Endothelial cell of umbilical vein (primary cell): ENCODE measurements at regions not wholly inside any gene's neighbourhood (a gene's known extent, or its start where the extent isn't known, plus 50 kb on each side); places are given as distances from the start of the nearest gene placed in this dataset.

Experiments used
- BruUV-seq: library from RNA; stranded (reverse); fragments of 400-500 nt; replicated peaks from 2 replicates; lab custom pipeline; 2021; lab: Mats Ljungman, UMichigan
- CTCF ChIA-PET: fragments of 300-600, 350-600 bp; sonication (Branson Sonifier 250); formaldehyde crosslinking; loops from one replicate; lab custom pipeline; 2021; ENCODE audit warnings: antibody characterized with exemption, inconsistent platforms; lab: Charles Lee
- POLR2A ChIA-PET: fragments of 300-600, 350-600 bp; sonication (Branson Sonifier 250); formaldehyde crosslinking; loops from one replicate; lab custom pipeline; 2021; ENCODE audit warnings: antibody characterized with exemption, inconsistent platforms; lab: Charles Lee
- DNase-seq: peaks from one replicate; pipeline ENCODE4 v3.0.0-alpha.2; 2011; ENCODE audit warnings: low read depth, low spot score
- FAIRE-seq: peaks from 2 replicates; lab custom pipeline; 2011; peaks lifted over from hg19 to GRCh38; lab: Jason Lieb, UNC
- H2AFZ ChIP-seq: 2 replicates; pipeline ENCODE4 v1.6.0; 2012; ENCODE audit warnings: low read depth, low read length, control low read depth, inconsistent platforms
- H3K27ac ChIP-seq: 2 replicates; pipeline ENCODE4 v1.5.1; 2011; ENCODE audit warnings: low read depth, mild to moderate bottlenecking, control low read depth, low read length, moderate library complexity; ENCODE audit not compliant: insufficient read depth
- H3K27me3 ChIP-seq, 2 experiments: 2 replicates each; pipeline versions ENCODE4 v1.6.0 to v1.6.1; 2011; ENCODE audit warnings: low read length in 2 of 2, mixed read lengths in 1 of 2; ENCODE audit not compliant: control insufficient read depth in 2 of 2, insufficient read depth in 2 of 2
- H3K36me3 ChIP-seq, 2 experiments: 2 replicates in 1 of 2; 3 replicates in 1 of 2; pipeline ENCODE4 v1.5.1; 2011; ENCODE audit warnings: low read length in 2 of 2, mild to moderate bottlenecking in 1 of 2, moderate library complexity in 1 of 2; ENCODE audit not compliant: control insufficient read depth in 2 of 2, insufficient read depth in 2 of 2; ENCODE audit errors: extremely low read depth in 1 of 2
- H3K4me1 ChIP-seq: 3 replicates; pipeline ENCODE4 v1.5.1; 2011; ENCODE audit warnings: mild to moderate bottlenecking, low read length; ENCODE audit not compliant: control insufficient read depth, insufficient read depth; ENCODE audit errors: extremely low read depth
- H3K4me2 ChIP-seq: 2 replicates; pipeline ENCODE4 v1.6.1; 2011; ENCODE audit warnings: low read length, control low read depth, mixed read lengths; ENCODE audit not compliant: insufficient read depth
- H3K4me3 ChIP-seq, 3 experiments: fragments of 200-600 bp in 1 of 3; sonication (generic), shearing (Covaris generic) in 1 of 3; replicated peaks in 1 of 3; 2 replicates each; pipeline ENCODE4 v1.5.1; 2011 to 2016; ENCODE audit warnings: control low read depth in 3 of 3, low read length in 3 of 3, mild to moderate bottlenecking in 2 of 3, inconsistent platforms in 1 of 3, low read depth in 1 of 3, moderate library complexity in 1 of 3; ENCODE audit not compliant: insufficient read depth in 1 of 3
- H3K79me2 ChIP-seq: 2 replicates; pipeline ENCODE4 v1.6.0; 2012; ENCODE audit warnings: low read length, inconsistent platforms; ENCODE audit not compliant: control insufficient read depth, insufficient read depth
- H3K9ac ChIP-seq: replicated peaks from 2 replicates; pipeline ENCODE3; 2011; ENCODE audit warnings: low read length, control low read depth; ENCODE audit not compliant: insufficient read depth; ENCODE audit errors: extremely low read depth
- H3K9me1 ChIP-seq: replicated peaks from 3 replicates; pipeline ENCODE4 v1.6.0; 2011; ENCODE audit warnings: mild to moderate bottlenecking, low read length; ENCODE audit not compliant: control insufficient read depth, insufficient read depth; ENCODE audit errors: extremely low read depth
- H3K9me3 ChIP-seq: replicated peaks from 2 replicates; pipeline ENCODE4 v1.5.1; 2012; ENCODE audit warnings: low read length, inconsistent platforms; ENCODE audit not compliant: control insufficient read depth, insufficient read depth
- H4K20me1 ChIP-seq: replicated peaks from 2 replicates; pipeline ENCODE3; 2011; ENCODE audit warnings: mild to moderate bottlenecking, low read length; ENCODE audit not compliant: control insufficient read depth, insufficient read depth; ENCODE audit errors: extremely low read depth
- CTCF ChIP-seq, 2 donors: IDR thresholded peaks; 1 replicate in 1 of 2; 2 replicates in 1 of 2; pipeline ENCODE4 v1.5.1; 2011; ENCODE audit warnings: low read length in 2 of 2, mild to moderate bottlenecking in 2 of 2, moderate library complexity in 2 of 2, control low read depth in 1 of 2, inconsistent platforms in 1 of 2, low read depth in 1 of 2; ENCODE audit not compliant: insufficient read depth in 1 of 2; ENCODE audit errors: extremely low read depth in 1 of 2
- EZH2 ChIP-seq: IDR thresholded peaks from 2 replicates; pipeline ENCODE4 v1.6.1; 2012; ENCODE audit warnings: borderline replicate concordance, low read depth, mild to moderate bottlenecking, moderate library complexity, low read length, inconsistent platforms; ENCODE audit not compliant: severe bottlenecking
- FOS ChIP-seq: IDR thresholded peaks from 2 replicates; pipeline ENCODE4 v1.6.1; 2011; ENCODE audit warnings: mild to moderate bottlenecking, low read length, moderate library complexity, borderline replicate concordance; ENCODE audit not compliant: insufficient read depth
- GATA2 ChIP-seq: IDR thresholded peaks from 2 replicates; pipeline ENCODE4 v1.7.0; 2011; ENCODE audit warnings: low read depth, mild to moderate bottlenecking, moderate library complexity, mixed read lengths, low read length; ENCODE audit not compliant: insufficient read length, insufficient read depth
- JUN ChIP-seq: IDR thresholded peaks from 2 replicates; pipeline ENCODE4 v1.6.1; 2011; ENCODE audit warnings: borderline replicate concordance, low read depth; ENCODE audit not compliant: insufficient read length, insufficient read depth
- MAX ChIP-seq: IDR thresholded peaks from 2 replicates; pipeline ENCODE4 v1.6.1; 2011; ENCODE audit not compliant: insufficient read depth, insufficient read length
- MYC ChIP-seq: IDR thresholded peaks from one replicate; pipeline ENCODE4 v1.6.1; 2011; ENCODE audit warnings: mild to moderate bottlenecking, low read depth, low read length
- POLR2A ChIP-seq: IDR thresholded peaks from 2 replicates; pipeline ENCODE4 v1.6.1; 2012; ENCODE audit warnings: low read depth, mild to moderate bottlenecking, control low read depth, low read length
- POLR2AphosphoS5 ChIP-seq: IDR thresholded peaks from 2 replicates; pipeline ENCODE4 v1.6.1; 2012; ENCODE audit warnings: low read depth, mild to moderate bottlenecking, control low read depth, low read length, moderate library complexity; ENCODE audit not compliant: insufficient read depth
- dilution Hi-C: fragments of 300-500 bp; cut with MboI; formaldehyde crosslinking; loops from one replicate; pipeline ENCODE4 v1.15.0; 2019; ENCODE audit warnings: low sequenced_read_pairs; ENCODE audit not compliant: extremely low pct_ligation_motif_present
- intact Hi-C: fragments of 100-400 bp; cut with micrococcal nuclease; formaldehyde crosslinking; loops from one replicate; pipeline ENCODE4 v1.10.0; 2022

DNA sequence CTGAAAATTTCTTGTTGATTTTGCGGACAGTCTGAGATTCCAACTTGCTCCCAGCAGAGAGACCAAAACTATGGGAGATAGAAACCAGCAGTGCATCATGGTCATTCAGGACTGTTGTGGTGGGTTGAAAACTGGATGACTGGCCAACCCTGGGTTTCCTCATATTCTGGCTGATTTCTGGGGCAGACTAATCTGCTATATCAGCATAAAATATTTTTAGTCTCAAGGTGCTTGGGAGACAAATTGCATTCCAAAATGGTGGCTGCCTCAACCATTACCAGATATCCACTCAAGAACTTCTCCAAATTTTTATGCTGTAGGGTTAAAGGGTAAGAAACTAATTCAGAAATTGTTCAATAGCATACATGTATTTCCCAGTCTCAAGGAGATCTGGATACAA, 434.0 kb downstream of the BRINP3 start:
- no TSS peak for BruUV-seq
- Histone ChIP-seq H3K9ac (no peak overlapping the region), H3K27me3 (no peaks in the 10 kb centered on the region), H3K9me1 (no peaks in the 10 kb centered on the region), H3K36me3 (no peaks in the 10 kb centered on the region), H2AFZ (no peak overlapping the region), H4K20me1 (no peaks in the 10 kb centered on the region), H3K27ac (no peak overlapping the region), H3K79me2 (no peaks in the 10 kb centered on the region), H3K4me3 (no peak overlapping the region), H3K9me3 (no peaks in the 10 kb centered on the region), H3K4me1 (no peaks in the 10 kb centered on the region), H3K4me2 (no peak overlapping the region)
- ChIA-PET CTCF (no interaction called here), POLR2A (no interaction called here)
- DNase-seq (no peak), FAIRE-seq (no peak)
- intact Hi-C loops = no loop called here
- TF ChIP-seq JUN = no peak
- TF ChIP-seq POLR2AphosphoS5 = no peak
- TF ChIP-seq MYC = no peak
- TF ChIP-seq EZH2 = no peak
- TF ChIP-seq MAX = no peak
- dilution Hi-C loops = no loop called here

DNA sequence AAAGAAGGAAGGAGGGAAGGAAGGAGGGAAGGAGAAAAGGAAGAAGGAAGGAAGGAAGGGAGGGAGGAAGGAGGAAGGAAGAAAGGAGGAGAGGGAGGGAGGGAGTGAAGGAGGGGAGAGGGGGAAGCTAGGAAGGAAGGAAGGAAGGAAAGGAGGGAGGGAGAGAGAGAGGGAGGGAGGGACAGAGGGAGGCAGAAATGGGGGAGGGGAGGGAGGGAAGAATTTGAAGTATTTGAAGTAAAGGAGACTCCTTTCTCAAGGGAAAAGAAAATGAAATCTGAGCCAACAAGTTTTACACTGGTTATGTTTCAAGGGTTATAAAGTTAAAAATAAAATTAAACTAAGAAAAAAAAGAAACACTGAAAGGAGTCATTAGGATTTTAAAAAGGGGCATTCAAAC, 431.4 kb downstream of the BRINP3 start:
- intact Hi-C loops = no loop called here
- no peak overlapping the region for H3K9ac ChIP-seq
- FAIRE-seq = no peak
- H3K36me3 ChIP-seq = no peaks in the 10 kb centered on the region
- POLR2A ChIA-PET = no interaction called here
- no TSS peak for BruUV-seq
- dilution Hi-C loops = no loop called here
- CTCF ChIA-PET = no interaction called here
- DNase-seq = no peak
- H3K4me2 ChIP-seq = no peak overlapping the region
- no peaks in the 10 kb centered on the region for H3K9me3 ChIP-seq
- no peaks in the 10 kb centered on the region for H3K4me1 ChIP-seq
- no peak overlapping the region for H3K27ac ChIP-seq
- H4K20me1 ChIP-seq = no peaks in the 10 kb centered on the region
- H3K27me3 ChIP-seq = no peaks in the 10 kb centered on the region
- no peaks in the 10 kb centered on the region for H3K79me2 ChIP-seq
- H3K4me3 ChIP-seq = no peak overlapping the region
- no peaks in the 10 kb centered on the region for H3K9me1 ChIP-seq
- no peak overlapping the region for H2AFZ ChIP-seq
- TF ChIP-seq MAX = no peak
- TF ChIP-seq POLR2AphosphoS5 = no peak
- TF ChIP-seq MYC = no peak
- no peak for TF ChIP-seq GATA2
- TF ChIP-seq FOS = no peak
- TF ChIP-seq POLR2A = no peak
- TF ChIP-seq EZH2 = no peak
- no peak for TF ChIP-seq JUN
- TF ChIP-seq CTCF (IDR thresholded peaks at IDR 0.05; ENCODE audit: extremely low read depth in 1 of 2, insufficient read depth in 1 of 2, low read depth in 1 of 2, low read length in 2 of 2) = no peak
